Psoas muscle (tissue), 7 donors: ENCODE measurements at regions not wholly inside any gene's neighbourhood (a gene's known extent, or its start where the extent isn't known, plus 50 kb on each side); places are given as distances from the start of the nearest gene placed in this dataset.

Source experiments
- ATAC-seq, 4 donors: fragments of 200-7000 bp; cut with Tn5 transposase; one replicate each; pipeline ENCODE4 v1.9.1; 2020; ENCODE audit warnings: moderate library complexity in 3 of 4, mild to moderate bottlenecking in 2 of 4
- DNase-seq, 2 donors: peaks; one replicate each; pipeline ENCODE4 v3.0.0-alpha.2; 2020
- H3K27ac ChIP-seq: fragments of 200-600 bp; one replicate; pipeline ENCODE4 v1.8.0; 2022
- H3K27me3 ChIP-seq, 3 donors: fragments of 200-600 bp in 1 of 3; one replicate each; pipeline versions ENCODE4 v1.6.1 to v1.8.0; 2013 to 2022; ENCODE audit warnings: low read length in 2 of 3, mild to moderate bottlenecking in 2 of 3, moderate library complexity in 1 of 3; ENCODE audit not compliant: insufficient read depth in 3 of 3
- H3K36me3 ChIP-seq, 2 donors: fragments of 200-600 bp in 1 of 2; one replicate each; pipeline versions ENCODE4 v1.6.1 to v1.8.0; 2013 to 2022; ENCODE audit warnings: low read depth in 1 of 2, mild to moderate bottlenecking in 1 of 2, moderate library complexity in 1 of 2; ENCODE audit not compliant: insufficient read depth in 1 of 2
- H3K4me1 ChIP-seq: fragments of 200-600 bp; one replicate; pipeline ENCODE4 v1.8.0; 2022
- H3K4me3 ChIP-seq: fragments of 200-600 bp; one replicate; pipeline ENCODE4 v1.8.0; 2022; ENCODE audit warnings: mild to moderate bottlenecking
- H3K9me3 ChIP-seq: fragments of 200-600 bp; one replicate; pipeline ENCODE4 v1.8.0; 2022
- CTCF ChIP-seq: fragments of 200-600 bp; IDR thresholded peaks from one replicate; pipeline ENCODE4 v1.8.0; 2022; ENCODE audit warnings: antibody characterized with exemption
- WGBS, 3 donors: extraction: QIAGEN DNeasy Blood & Tissue Kit; methylation state at CpG; one replicate each; pipeline versions ENCODE4 v1.1.6 to v1.1.7; 2013; 5-methylcytosine and 5-hydroxymethylcytosine counted together
- intact Hi-C, 2 donors: fragments of 100-400 bp; cut with DNase I; formaldehyde crosslinking; loops; one replicate each; pipeline versions ENCODE4 v1.11.0 to v1.14.2; 2022
- donor health status: healthy with polysubstance abuse.
- donor health status: DM: no; HTN: no; CAD: no; lungs with moderate emphysema.
- donor health status: Bipolar disorder and iron deficiency.
- donor health status: healthy.
- donor health status: DM: yes; HTN: yes; CAD: no.
- donor health status: DM: no; HTN: no; CAD: no.
- donor health status: DM: yes; HTN: yes; CAD: no.

GRCh38 chr13:44079413-44080205 lies 199.9 kb downstream of the LACC1 start:
- no peaks in the 10 kb centered on the region for H3K9me3 ChIP-seq
- H3K36me3 ChIP-seq = no peaks in the 10 kb centered on the region
- H3K4me3 ChIP-seq = no peak overlapping the region
- intact Hi-C loops = loop anchor here in 1 of 2 donors (5.0 kb wide), 1 partner anchor 38 kb away; no protein-coding TSS in a partner anchor
- DNase-seq (no peak), ATAC-seq (no peak)
- H3K4me1 ChIP-seq = no peaks in the 10 kb centered on the region
- H3K27ac ChIP-seq = no peak overlapping the region
- WGBS, 3 donors = 71 to 73% (median 71%) methylated on average over 11 of the region's 11 CpGs
- no peaks in the 10 kb centered on the region for H3K27me3 ChIP-seq
- no peak for TF ChIP-seq CTCF

DNA sequence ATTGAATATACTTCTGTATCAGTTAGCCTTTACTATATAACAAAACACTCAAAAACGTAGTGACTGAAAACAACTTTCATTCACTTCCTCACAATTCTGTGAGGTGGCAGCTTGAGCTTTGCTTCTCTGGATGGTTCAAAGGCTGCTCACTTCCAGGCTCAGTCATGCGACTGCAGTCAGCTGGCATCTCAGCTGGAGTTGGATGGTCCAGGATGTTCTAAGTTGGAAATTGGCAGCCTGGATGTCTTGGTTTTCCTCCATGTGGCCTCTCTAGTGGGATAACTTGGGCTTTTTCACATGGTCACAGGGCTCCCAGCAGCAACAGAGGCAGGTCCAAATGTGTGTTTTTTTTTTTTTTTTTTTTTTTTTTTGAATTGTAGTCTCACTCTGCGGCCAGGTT lies 204.4 kb downstream of the LACC1 start:
- no peaks in the 10 kb centered on the region for H3K4me1 ChIP-seq
- DNase-seq (no peak), ATAC-seq (peak in 2 of 4 donors; percentile 48 to 82)
- no peaks in the 10 kb centered on the region for H3K27me3 ChIP-seq
- no peaks in the 10 kb centered on the region for H3K36me3 ChIP-seq
- no peak overlapping the region for H3K4me3 ChIP-seq
- H3K27ac ChIP-seq = no peak overlapping the region
- no peak for TF ChIP-seq CTCF
- WGBS, 3 donors = 40 to 63% (median 58%) methylated on average over 3 of the region's 3 CpGs
- H3K9me3 ChIP-seq = no peaks in the 10 kb centered on the region
- intact Hi-C loops = no loop called here

DNA sequence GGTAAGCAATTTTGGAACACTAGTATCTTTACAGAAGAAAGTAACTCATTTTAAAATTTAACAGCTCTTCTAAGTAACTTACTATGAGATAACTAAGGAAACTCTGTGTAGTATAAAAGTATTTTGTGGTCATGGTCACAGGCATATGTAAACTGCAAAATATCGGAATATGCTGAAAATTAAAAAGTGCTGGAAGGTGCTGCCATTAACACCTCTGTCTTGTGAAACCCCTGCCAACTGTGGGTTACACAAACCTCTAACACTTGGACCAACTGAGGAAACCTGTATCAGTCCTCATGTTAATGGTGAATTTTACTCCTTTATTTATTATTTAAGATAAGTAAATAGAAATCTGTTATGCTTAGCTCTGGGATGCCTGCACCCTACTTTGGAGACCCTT lies 206.7 kb downstream of the LACC1 start:
- DNase-seq = no peak
- Histone ChIP-seq H3K27me3 (no peaks in the 10 kb centered on the region), H3K4me1 (no peaks in the 10 kb centered on the region), H3K36me3 (no peaks in the 10 kb centered on the region), H3K4me3 (no peak overlapping the region), H3K27ac (no peak overlapping the region), H3K9me3 (no peaks in the 10 kb centered on the region)
- 93 to 100% (median 96%) methylated on average over 1 of the region's 1 CpG for WGBS, 3 donors
- intact Hi-C loops = no loop called here
- no peak for TF ChIP-seq CTCF
- no peak for ATAC-seq

DNA sequence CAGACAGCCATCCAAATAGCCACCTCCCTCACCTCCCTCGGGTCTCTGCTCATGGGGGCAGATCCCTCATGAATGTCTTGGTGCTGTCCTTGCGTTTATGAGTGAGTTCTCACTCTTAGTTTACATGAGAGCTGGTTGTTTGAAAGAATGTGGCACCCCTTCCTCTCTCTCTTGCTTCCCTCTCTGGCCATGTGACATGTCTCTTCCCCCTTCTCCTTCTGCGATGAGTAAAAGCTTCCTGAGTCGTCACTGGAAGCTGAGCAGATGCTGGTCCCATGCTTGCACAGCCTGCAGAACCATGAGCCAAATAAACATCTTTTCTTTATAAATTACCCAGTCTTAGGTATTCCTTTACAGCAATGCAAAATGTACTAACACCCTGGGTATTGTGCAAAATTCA lies 208.7 kb downstream of the LACC1 start:
- ATAC-seq = no peak
- WGBS, 3 donors = 66 to 100% (median 85%) methylated on average over 3 to 4 of the region's 4 CpGs
- H3K27me3 ChIP-seq = no peaks in the 10 kb centered on the region

More for the DNA sequence above, 208.7 kb downstream of the LACC1 start:
- Histone ChIP-seq H3K9me3 (no peaks in the 10 kb centered on the region), H3K36me3 (no peaks in the 10 kb centered on the region), H3K27ac (no peak overlapping the region), H3K4me3 (no peak overlapping the region), H3K4me1 (no peaks in the 10 kb centered on the region)
- no peak for DNase-seq
- intact Hi-C loops = no loop called here
- TF ChIP-seq CTCF = no peak
